ENCODE measurements at regions not wholly inside any gene's neighbourhood (a gene's known extent, or its start where the extent isn't known, plus 50 kb on each side); places are given as distances from the start of the nearest gene placed in this dataset.

GRCh38 chr1:182003953-182004586, 57.4 kb downstream of the ZNF648 start:
- no peak for TF ChIP-seq CTCF (conservative IDR thresholded peaks at IDR 0.05)
- no peak overlapping the region for H3K27ac ChIP-seq

- no peak overlapping the region for H3K27ac ChIP-seq
- no peak for TF ChIP-seq CTCF (conservative IDR thresholded peaks at IDR 0.05)
Measured at GRCh38 chr1:182003025-182003725, 58.3 kb downstream of the ZNF648 start.

GRCh38 chr1:182002570-182002969, 58.9 kb downstream of the ZNF648 start:
- TF ChIP-seq CTCF (conservative IDR thresholded peaks at IDR 0.05) = no peak
- H3K27ac ChIP-seq = no peak overlapping the region

- no peak for TF ChIP-seq CTCF (conservative IDR thresholded peaks at IDR 0.05)
- H3K27ac ChIP-seq = no peak overlapping the region
Measured at GRCh38 chr1:181998858-181999257, 62.7 kb downstream of the ZNF648 start.

GRCh38 chr1:181992072-181992471, 69.4 kb downstream of the ZNF648 start:
- H3K27ac ChIP-seq = no peak overlapping the region
- no peak for TF ChIP-seq CTCF (conservative IDR thresholded peaks at IDR 0.05)

GRCh38 chr1:181990728-181991127, 70.8 kb downstream of the ZNF648 start:
- H3K27ac ChIP-seq = no peak overlapping the region
- no peak for TF ChIP-seq CTCF (conservative IDR thresholded peaks at IDR 0.05)

- TF ChIP-seq CTCF (conservative IDR thresholded peaks at IDR 0.05) = no peak
- H3K27ac ChIP-seq = no peak overlapping the region
Measured at GRCh38 chr1:181989261-181989920, 72.1 kb downstream of the ZNF648 start.
